RPMI8226 (cell line): ENCODE measurements at regions not wholly inside any gene's neighbourhood (a gene's known extent, or its start where the extent isn't known, plus 50 kb on each side); places are given as distances from the start of the nearest gene placed in this dataset.

Experiments
- DNase-seq: peaks from one replicate; pipeline ENCODE4 v3.0.0-alpha.2; 2015

DNA sequence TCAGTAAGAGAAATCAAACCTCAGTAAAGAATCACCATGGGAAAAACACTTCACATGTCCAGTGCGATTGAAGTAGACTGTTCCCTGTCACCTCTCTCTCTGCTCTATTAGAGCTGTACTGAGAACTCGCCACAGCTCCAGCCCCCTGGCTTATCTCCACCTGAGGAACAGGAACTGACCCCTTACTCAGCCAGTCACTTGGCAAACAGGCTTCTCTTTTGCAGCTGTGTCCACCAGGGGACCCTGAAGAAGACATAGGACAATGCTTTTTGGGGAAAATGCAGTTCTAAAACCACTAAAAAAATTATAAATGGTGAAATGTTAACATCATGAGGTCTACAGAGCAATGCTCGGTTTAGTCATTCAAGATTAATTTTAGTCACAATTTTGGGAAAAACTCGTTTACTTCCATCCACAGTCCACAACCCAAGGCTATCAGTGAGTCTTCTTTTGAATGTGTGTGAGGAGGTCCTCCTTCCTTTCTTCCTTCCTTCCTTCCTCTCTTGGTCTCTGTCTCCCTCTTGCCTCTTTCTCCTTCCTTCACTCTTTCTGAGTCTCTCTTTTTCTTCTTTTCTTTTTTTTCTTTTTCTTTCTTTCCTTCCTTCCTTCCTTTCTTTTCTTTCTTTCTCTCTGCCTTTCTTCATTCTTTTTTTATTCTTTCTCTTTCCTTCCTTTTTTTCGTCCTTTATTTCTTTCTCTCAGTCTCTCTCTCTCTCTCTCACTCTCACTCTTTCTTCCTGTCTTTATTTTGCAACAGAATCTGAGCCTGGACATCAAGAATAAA is 1189.5 kb upstream of the TMEM132C start:
- DNase-seq: no peak

DNA sequence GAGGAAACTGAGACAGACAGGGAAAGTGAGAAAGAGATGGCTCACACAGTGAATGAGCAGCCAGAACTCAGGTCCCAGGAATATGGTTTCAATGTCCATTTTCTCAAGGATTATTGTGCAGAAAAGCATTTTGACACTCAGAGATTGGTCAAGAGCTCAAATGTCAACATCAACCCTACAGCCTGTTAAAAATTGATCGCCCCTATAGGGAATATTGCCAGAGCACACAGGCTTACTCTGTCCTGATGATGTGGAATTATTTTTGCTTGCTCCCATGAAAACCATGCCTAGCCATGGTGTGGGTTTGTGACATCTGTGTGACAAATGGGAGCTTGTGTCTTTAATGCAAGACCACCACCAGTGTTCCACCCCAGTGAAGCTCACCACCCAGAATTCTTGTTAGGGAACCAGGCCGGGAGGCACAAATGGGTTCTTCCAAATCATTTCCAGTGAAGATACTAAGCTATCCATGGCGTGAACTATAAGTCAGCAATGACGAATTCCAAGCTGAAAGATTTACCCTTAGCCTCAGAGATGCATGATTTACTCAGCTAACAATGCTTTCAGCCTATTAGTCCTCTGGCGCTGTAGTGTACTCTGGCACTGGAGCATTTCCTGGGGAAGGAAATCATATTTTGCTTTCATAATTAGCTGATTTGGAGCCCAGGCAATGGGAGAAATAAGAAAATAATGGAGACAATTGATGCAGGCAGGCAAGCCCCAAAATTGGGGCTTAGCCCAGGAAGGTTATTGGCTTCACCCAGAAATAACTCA is 1188.2 kb upstream of the TMEM132C start:
- DNase-seq: no peak

DNA sequence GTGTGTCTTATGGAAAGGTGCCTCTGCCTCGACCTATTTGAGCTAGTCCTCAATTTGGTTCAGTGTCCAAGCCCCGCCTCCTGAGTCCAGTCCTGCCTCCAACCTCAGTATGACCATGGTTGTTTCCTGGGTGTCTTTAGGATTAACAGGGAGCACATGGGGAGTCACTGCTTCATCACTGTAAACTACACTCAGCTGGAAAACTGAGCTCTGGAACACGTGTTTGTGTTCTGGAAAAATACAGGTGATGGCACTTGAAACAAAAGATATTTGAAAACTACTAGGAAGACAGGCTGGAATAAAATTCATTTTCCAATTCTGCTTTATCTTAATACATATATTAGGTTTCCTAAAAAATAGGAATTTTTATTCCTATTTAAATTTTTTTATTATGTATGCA is 1187.3 kb upstream of the TMEM132C start:
- no peak for DNase-seq

DNA sequence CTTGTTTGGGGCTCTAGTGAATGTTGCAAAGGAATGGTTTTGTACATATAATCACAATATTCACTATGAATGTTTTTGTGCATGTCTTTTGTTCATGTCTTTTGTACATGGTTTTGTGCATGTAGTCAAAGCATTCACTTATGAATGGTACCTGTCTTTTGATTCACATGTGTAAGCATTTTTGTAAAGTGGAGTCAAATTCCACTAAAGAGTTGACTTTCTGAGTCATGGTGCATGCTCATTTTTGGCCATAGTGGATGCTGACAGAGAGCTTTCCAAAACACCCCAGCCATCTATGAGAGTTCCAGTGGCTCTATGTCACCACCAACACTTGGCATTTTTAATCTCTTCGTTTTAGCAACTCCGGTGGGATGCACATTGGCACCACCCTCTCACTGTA is 1185.9 kb upstream of the TMEM132C start:
- no peak for DNase-seq

DNA sequence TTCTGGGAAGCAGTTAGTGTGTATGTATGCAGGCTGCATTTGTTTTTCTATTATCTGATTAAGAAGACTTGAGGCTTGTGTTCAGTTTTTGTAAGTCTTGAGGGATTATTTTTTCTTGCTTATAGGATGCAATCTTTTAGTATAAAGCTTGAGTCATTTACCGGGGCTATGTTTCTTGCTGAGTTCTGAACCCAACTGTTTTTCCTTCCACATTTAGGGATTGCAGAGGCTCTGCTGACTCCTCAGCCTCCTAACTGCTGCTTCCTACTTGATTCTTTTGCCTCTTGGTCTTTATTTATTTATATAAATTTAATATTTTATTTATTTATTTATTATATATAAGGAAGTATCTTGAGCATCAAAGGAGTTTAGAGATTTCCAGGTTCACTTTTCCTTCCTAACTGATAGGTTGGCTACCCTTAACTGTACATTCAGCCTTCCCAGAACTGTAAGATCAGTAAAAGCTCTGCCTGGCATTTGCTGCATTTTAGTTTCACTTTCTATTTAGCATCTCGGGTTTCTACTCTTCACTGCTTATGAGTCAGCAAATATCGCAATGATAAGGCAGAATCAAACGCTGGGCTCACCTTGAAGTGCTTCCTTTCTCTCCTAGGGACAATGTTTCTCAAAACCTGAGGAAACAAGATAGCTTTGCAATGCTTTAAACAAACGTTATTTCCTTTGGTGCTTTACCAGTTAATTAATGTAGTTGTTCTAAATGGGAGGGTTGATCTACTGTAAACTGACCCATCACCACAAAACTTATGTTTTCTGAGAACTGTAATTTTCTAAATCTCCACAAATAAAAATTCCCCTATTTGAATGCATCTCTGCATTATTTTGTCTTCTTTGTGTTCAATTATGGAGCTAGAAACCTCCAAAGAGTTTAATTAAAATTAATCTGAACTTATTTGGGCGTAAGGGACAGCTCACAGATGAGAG is 1183.7 kb upstream of the TMEM132C start:
- DNase-seq: peak; percentile 75

DNA sequence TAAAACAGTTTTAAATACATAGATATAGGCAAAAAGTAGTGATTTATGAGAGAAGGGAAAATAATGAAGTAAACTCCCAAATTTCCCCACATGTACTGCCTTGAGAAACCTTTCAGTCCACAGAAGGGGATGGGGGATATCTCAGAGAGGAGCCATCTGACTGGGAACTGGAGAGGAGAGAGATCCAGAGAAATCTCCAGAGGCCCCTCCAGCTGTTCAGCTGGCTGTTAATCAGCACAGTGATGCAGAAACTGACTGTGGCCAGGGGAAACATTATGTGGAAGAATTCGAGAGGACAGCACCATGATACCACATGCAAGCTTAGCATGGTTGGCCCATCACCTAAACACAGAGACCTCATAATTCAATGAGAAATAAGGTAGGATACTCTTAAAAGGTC is 1165.9 kb upstream of the TMEM132C start:
- no peak for DNase-seq

DNA sequence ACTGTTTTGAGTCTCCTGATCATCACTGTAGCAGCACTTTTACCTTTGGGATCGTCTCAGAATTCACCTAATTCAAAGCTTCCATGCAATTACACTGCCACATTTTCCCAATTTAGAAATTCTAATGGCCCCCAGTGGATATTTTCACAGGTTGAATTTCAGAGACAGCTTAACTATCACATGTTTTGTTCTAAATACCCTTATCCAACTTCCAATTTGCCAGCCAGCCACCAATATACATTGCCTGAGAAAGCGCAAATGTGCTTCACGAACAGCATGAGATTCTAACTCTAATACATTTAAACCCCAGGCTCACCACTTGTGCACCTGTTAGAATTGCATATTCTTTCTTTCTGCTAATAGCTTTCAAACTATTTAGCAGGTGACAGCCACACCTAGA is 1160.9 kb upstream of the TMEM132C start:
- no peak for DNase-seq

DNA sequence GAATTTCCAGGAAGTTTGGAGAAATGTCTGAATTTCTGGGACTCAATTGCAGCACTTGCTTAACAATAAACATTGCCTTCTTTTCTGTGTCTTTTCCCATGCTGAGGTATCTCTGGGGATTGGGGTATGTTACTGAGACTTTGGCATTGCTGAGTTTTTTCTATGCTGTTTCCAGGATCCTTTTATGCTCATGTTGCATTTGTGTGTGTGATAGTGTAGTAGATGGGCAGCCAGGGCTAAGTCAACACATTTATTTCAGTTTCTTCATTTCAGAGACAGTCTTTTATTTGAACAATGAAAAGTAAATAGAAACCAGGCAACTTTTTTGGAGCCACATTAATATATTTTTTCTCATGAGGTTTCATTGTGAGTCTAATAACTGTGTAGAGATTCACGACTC is 1160.3 kb upstream of the TMEM132C start:
- no peak for DNase-seq

DNA sequence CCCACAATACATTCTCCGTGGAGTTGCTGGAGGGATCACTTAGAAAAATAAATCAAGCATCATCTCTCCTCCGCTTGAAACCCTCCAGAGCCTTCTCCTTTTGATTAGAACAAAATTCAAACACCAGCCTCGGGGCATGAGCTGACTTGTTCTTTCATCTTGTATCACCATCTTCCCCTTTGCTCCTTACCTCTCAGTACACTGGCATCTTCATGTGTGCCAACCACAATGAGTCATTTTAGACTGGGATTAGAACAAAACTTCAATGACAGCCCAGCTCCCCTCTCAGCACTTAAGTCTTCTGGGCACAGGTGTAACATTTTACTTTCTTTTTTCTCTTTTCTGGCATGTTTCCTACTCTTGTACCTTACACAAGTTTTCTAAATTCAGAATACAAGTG is 1159.2 kb upstream of the TMEM132C start:
- peak; percentile 9 for DNase-seq

DNA sequence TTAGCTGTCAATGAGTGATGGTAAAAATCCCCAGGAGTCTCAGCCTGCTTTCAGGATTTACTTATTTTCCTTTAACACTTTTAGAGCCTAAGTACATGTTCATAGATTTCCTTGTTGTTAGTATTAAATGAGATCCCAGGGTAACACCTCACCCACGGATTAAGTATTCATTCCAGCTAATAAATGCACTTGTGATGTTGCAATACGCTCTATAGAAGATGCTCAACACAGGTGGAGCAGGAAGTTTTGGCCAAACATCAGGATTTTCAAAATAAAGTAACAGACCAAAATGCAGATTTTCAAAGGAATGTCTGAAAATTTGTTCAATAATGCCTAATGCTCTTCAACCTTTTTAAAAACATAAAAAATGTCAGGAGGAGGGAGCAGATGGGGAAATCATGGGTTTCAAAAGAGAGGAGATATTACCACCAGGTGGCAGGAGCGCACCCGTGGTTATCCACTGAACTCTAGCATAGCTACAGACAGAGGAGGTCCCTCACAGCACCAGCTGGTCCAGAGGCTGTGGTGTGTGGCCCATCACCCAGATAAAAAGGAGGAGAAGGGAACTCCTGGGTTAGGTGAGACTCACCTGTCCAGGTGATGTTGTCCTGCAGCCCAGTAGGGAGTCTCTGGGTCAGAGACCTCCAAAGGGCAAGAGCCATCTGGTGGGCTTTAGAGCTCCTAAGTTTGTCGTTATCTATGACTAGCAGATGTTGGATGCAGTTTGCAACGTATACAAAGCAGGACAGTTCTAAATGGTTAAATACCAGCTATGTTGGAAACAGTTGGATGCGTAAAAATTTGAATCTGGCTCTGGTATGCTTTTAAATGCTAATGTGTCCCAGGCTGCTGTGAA is 1158.4 kb upstream of the TMEM132C start:
- peak; percentile 65 for DNase-seq

DNA sequence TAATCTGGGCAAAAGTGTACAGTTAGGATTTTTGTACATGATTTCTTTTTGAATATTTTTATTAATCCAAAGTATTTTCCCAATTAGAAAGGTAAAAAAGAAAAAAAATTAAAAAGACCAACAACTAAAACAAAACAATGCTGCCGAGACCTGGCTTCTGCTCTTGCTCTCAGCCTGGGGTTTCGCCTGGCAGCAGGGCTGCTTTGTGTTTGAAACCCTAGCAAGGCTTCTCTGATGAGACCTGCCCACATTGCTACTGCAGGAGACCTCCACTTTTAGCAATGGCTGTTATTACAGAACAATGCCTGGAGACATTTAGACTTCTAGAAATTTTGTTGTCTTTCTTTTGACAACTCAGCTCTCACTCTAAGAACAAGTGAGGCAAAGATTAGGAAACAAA is 1153.0 kb upstream of the TMEM132C start:
- no peak for DNase-seq

DNA sequence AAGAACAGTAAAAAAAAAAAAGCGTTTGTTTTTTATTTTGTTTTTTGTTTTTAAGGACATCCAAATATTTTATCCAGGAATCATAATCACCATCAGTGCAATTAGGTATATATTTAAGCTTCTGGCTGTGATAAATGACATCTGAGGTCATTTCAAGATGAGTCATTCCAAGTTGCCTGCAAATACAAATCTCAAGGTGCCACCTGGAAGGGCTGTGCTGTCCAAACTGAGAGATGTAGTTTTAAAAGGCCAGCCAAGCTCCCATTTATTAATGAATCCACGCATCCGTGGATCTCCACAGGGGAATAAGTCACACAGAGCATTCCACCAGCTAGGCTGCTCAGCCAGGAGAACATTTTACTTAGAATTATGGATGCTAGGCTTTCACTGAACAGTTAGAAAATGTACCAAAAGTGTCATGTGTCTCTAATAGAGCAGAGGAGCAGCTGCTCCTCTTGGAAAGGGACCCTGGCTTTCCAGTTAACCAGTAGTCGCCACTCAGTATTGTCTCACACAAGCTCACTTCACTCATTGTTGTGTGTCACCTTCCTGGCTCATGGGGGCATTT is 1151.4 kb upstream of the TMEM132C start:
- no peak for DNase-seq

DNA sequence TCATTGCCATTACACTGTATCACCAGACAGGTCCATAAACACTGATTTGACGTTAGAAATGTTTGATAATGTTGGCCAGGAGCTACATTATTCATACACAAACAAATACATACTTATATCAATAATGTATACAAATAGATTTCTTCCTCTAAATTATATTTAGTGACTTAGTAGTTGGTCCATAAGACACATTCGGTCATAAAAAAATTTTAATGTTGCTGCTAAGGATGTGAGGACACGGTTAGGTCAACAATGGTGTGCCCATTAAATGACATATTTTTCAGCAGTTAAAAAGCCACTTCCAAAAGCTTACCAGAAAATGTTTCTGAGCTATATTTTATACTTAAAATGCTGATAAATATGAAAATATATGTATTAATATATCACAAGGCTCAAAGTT is 1148.7 kb upstream of the TMEM132C start:
- DNase-seq: no peak

DNA sequence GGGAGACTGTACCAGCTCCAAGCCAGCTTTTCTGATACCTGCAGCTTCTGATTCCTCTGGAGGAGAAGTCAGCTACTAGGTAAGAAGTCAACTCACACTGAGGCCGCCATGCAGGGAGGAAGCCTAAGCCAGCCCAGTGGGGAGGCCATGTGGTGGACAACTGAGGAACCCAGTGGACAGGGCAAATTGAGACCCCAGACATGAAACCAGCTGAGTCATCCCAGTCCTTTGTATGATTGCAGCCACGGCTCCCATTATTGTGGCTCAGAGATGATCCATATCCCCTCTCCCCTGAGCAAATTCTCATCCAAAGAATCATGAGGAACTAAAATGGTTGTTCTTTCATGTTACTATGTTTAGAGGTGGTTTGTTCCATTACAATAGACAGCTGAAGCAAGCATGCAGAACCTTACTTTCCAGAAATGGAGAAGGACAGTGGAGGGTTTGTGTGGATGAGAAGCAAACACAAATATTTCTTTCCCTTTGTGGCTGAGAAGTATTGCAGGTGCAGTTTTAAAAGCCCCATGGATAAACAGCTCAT is 1147.3 kb upstream of the TMEM132C start:
- no peak for DNase-seq

DNA sequence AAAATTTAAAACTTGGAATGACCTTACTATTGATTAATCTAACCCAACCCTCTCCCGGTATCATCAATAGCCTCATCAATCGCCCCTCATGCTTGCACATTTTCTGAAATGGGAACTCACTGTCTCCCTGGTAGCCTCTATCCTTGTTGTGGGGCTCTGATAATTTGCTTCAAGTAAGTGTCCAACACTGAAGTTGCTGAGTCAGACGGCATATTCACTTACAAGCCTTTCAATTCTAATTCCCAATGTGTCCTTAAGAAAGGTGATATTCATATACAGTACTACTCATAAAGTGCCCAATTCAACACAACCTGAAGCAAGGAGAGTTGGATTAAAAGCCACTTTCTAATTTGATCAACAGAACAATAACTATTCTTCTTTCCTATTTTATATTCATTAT is 1146.1 kb upstream of the TMEM132C start:
- no peak for DNase-seq

DNA sequence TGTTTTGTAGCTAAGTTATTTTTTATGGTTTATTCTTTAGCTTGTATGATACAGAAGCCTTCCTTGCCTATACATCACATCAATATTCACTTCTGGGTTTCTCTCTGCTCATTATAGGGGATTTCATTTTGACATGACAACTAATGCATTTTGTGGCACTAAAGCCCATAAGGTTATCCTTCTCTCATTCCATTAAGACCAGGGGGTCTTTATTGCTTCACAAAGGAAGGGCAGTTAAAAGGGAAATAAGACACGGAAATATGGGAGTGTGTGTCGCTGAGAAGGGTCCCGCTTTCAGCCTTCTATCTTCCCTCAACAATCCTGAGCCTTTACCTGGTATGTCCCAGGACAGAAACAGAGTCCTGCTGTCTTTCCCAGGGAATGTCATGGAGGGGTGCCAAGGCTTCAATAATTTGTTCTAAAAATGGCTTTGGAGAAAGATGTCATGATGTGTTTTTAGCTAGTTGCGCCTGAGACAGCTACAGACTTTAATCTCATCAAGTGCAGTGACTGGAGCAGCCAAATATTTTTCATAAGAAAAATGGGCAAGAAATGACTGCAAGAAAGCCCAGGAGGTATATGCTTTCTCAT is 1145.4 kb upstream of the TMEM132C start:
- no peak for DNase-seq

DNA sequence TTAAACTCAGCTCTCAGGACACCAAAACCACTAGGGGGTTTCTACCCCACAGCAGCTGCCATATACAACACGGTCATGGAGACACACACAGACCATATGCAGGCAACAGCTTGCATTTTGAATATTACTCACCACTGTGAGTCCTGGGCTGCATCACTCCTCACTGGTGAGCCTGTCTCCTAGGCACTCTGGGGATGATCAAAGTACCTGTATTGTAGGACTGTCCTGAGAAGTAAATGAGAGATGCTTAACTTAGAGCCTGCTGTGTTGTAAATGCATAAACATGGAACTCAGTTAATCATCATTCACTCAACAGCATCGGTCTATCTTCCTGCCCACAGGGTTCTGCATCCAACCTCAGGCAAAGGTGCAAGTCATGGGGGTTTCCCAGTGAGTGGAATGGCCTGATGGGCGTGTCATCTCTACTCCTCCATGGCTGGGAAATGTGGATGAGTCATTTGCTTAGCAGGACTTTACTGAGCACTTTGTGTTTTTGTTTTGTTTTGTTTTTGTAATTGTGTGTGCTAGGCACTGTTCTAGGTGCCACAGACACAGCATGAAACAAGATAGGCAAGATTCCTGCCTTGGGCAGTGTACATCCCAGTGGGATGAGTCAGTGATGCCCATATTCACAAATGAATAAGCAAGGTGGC is 1141.2 kb upstream of the TMEM132C start:
- no peak for DNase-seq

DNA sequence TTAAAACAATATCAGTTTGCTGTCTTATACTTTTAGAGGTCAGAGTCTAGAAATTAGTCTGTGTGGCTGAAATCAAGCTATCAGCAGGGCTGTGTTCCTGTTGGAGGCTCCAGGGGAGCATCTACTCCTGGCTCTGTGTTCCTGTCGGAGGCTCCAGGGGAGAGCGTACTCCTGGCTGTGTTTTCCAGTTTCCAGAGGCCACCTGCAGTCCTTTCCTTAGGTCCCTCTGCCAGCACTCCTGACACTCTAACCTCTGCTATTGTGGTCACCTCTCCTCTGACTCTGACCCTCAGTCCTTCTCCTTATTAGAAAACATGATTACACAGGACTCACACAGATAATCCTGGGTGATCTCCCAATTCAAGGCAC is 1140.7 kb upstream of the TMEM132C start:
- no peak for DNase-seq

DNA sequence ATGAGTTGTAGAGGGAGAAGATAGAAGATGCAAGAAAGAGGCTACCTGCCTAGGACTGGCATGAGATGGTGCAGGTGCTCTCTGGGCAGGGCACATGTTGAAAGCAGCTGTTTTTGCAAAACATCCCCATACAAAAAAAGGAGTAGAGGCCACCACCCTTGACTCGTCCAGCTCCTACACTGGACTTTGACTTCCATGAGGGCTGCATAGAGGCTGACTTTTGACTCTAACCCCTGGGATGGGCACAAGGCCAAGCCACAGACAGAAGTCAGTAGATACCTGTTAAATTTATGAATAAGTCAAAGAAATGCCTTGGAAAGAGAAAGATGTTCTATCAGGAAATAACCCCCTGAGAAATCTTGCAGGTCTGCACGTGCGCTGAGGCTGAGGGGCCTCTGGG is 1139.1 kb upstream of the TMEM132C start:
- DNase-seq: no peak

DNA sequence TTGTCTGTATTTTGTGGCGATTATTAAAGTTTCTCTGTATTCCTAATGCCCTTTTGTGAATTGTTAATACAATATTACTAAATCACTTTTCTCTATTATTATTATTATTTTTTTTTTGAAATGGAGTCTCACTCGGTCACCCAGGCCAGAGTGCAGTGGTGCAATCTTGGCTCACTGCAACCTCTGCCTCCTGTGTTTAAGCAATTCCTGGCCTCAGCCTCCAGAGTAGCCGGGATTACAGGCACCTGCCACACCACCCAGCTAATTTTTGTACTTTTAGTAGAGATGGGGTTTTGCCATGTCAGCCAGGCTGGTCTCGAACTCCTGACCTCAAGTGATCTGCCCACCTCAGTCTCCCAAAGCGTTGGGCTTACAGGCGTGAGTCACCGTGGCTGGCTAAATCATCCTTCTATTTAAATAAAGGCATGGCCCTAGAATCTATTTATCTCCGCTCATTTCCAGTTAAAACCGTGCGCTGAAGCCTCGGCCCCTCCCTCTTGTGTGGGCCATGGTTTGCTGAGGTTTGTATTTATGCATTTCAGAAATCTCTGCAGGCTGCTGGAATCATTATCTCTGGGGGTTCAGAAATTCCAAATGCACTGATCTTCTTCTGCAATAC is 1136.4 kb upstream of the TMEM132C start:
- no peak for DNase-seq
